H1 (cell line): ENCODE measurements at regions not wholly inside any gene's neighbourhood (a gene's known extent, or its start where the extent isn't known, plus 50 kb on each side); places are given as distances from the start of the nearest gene placed in this dataset.

Experiments
- CTCF ChIA-PET: fragments of 300-600 bp; sonication (Branson Sonifier 250); formaldehyde crosslinking; loops from one replicate; lab custom pipeline; 2021; ENCODE audit not compliant: partially characterized antibody; lab: Charles Lee
- POLR2A ChIA-PET: fragments of 300-600 bp; sonication (Branson Sonifier 250); formaldehyde crosslinking; loops from one replicate; lab custom pipeline; 2021; ENCODE audit warnings: inconsistent platforms; ENCODE audit not compliant: partially characterized antibody; lab: Charles Lee
- DNase-seq, 2 experiments: peaks; one replicate each; pipeline versions ENCODE4 v3.0.0 to v3.0.0-alpha.2; 2010 to 2022; ENCODE audit warnings: low spot score in 2 of 2, low read depth in 1 of 2, mixed read lengths in 1 of 2
- FAIRE-seq: peaks from 2 replicates; lab custom pipeline; 2011; peaks lifted over from hg19 to GRCh38; lab: Jason Lieb, UNC
- H2AFZ ChIP-seq: 2 replicates; pipeline ENCODE4 v1.8.1; 2012; ENCODE audit warnings: low read length, inconsistent platforms
- H2AK5ac ChIP-seq: 2 replicates; pipeline ENCODE4 v1.6.1; 2013; ENCODE audit warnings: low read depth, low read length
- H2BK120ac ChIP-seq: replicated peaks from 2 replicates; pipeline ENCODE3; 2013; ENCODE audit warnings: low read depth, low read length, inconsistent platforms
- H2BK12ac ChIP-seq: 2 replicates; pipeline ENCODE4 v1.6.1; 2013; ENCODE audit warnings: low read depth, low read length
- H2BK15ac ChIP-seq: 2 replicates; pipeline ENCODE4 v1.6.1; 2013; ENCODE audit warnings: low read length
- H2BK20ac ChIP-seq: 2 replicates; pipeline ENCODE4 v1.6.1; 2013; ENCODE audit warnings: low read length
- H2BK5ac ChIP-seq: 2 replicates; pipeline ENCODE4 v1.6.1; 2013; ENCODE audit warnings: low read depth, low read length
- H3K14ac ChIP-seq: 2 replicates; pipeline ENCODE4 v1.6.1; 2013; ENCODE audit warnings: inconsistent platforms; ENCODE audit not compliant: insufficient read length
- H3K18ac ChIP-seq: 2 replicates; pipeline ENCODE4 v1.6.1; 2013; ENCODE audit warnings: low read length; ENCODE audit errors: extremely low read depth
- H3K23ac ChIP-seq: 2 replicates; pipeline ENCODE4 v1.6.1; 2013; ENCODE audit warnings: inconsistent platforms; ENCODE audit not compliant: insufficient read length
- H3K23me2 ChIP-seq: 2 replicates; pipeline ENCODE4 v1.6.1; 2013; ENCODE audit warnings: low read depth, low read length
- H3K27ac ChIP-seq: 2 replicates; pipeline ENCODE4 v1.6.1; 2011; ENCODE audit warnings: low read depth, low read length, inconsistent platforms
- H3K27me3 ChIP-seq, 4 experiments: replicated peaks in 1 of 4; 1 replicate in 1 of 4; 2 replicates in 3 of 4; pipeline versions ENCODE4 v1.6.1 to v1.8.1; 2011 to 2013; ENCODE audit warnings: low read length in 3 of 4, mild to moderate bottlenecking in 3 of 4, inconsistent platforms in 2 of 4, mixed read lengths in 2 of 4, moderate library complexity in 1 of 4; ENCODE audit not compliant: control insufficient read depth in 3 of 4, insufficient read depth in 3 of 4; ENCODE audit errors: extremely low read depth in 1 of 4
- H3K36me3 ChIP-seq, 4 experiments: 2 replicates each; pipeline versions ENCODE4 v1.6.1 to v1.8.1; 2011 to 2013; ENCODE audit warnings: mild to moderate bottlenecking in 4 of 4, low read length in 3 of 4, moderate library complexity in 2 of 4, control low read depth in 1 of 4, inconsistent platforms in 1 of 4; ENCODE audit not compliant: insufficient read depth in 4 of 4, control insufficient read depth in 2 of 4
- H3K4ac ChIP-seq: replicated peaks from 2 replicates; pipeline ENCODE3; 2013; ENCODE audit warnings: low read length, low read depth, mixed read lengths, inconsistent platforms; ENCODE audit not compliant: insufficient read length
- H3K4me1 ChIP-seq, 4 experiments: replicated peaks in 1 of 4; 1 replicate in 1 of 4; 2 replicates in 3 of 4; pipeline versions ENCODE4 v1.6.1 to v1.8.1; 2011 to 2013; ENCODE audit warnings: low read length in 3 of 4, inconsistent platforms in 2 of 4, mixed read lengths in 1 of 4; ENCODE audit not compliant: insufficient read depth in 4 of 4, control insufficient read depth in 3 of 4
- H3K4me2 ChIP-seq, 2 experiments: 2 replicates each; pipeline versions ENCODE4 v1.6.1 to v1.8.1; 2011 to 2013; ENCODE audit warnings: low read depth in 2 of 2, low read length in 2 of 2, control low read depth in 1 of 2, inconsistent platforms in 1 of 2, mild to moderate bottlenecking in 1 of 2; ENCODE audit not compliant: insufficient read depth in 1 of 2
- H3K4me3 ChIP-seq, 4 experiments: fragments of 200-600, 300-600 bp in 1 of 4; sonication (generic), shearing (Covaris generic), sonication (Bioruptor Twin) in 1 of 4; 2 replicates each; pipeline versions ENCODE4 v1.5.1 to v1.8.1; 2011 to 2016; ENCODE audit warnings: low read length in 4 of 4, low read depth in 3 of 4, control low read depth in 2 of 4, inconsistent platforms in 2 of 4, mild to moderate bottlenecking in 2 of 4, mixed read lengths in 1 of 4, moderate library complexity in 1 of 4; ENCODE audit not compliant: insufficient read depth in 2 of 4; ENCODE audit errors: extremely low read depth in 1 of 4
- H3K56ac ChIP-seq: replicated peaks from 2 replicates; pipeline ENCODE3; 2013; ENCODE audit warnings: low read depth, mild to moderate bottlenecking, mixed read lengths, low read length, inconsistent platforms; ENCODE audit not compliant: insufficient read length
- H3K79me1 ChIP-seq: 2 replicates; pipeline ENCODE4 v1.6.1; 2013; ENCODE audit warnings: low read depth, low read length, control low read depth
- H3K79me2 ChIP-seq, 2 experiments: 2 replicates each; pipeline versions ENCODE4 v1.6.1 to v1.8.1; 2012 to 2013; ENCODE audit warnings: low read length in 2 of 2, mild to moderate bottlenecking in 2 of 2, inconsistent platforms in 1 of 2; ENCODE audit not compliant: insufficient read depth in 2 of 2, control insufficient read depth in 1 of 2
- H3K9ac ChIP-seq, 4 experiments: replicated peaks in 1 of 4; 1 replicate in 1 of 4; 2 replicates in 3 of 4; pipeline versions ENCODE4 v1.6.1 to v1.8.1; 2011 to 2013; ENCODE audit warnings: low read depth in 3 of 4, low read length in 3 of 4, control low read depth in 2 of 4, mild to moderate bottlenecking in 2 of 4, moderate library complexity in 2 of 4, inconsistent platforms in 1 of 4; ENCODE audit errors: extremely low read depth in 1 of 4
- H3K9me3 ChIP-seq, 2 experiments: 2 replicates each; pipeline versions ENCODE4 v1.6.1 to v1.8.1; 2012 to 2013; ENCODE audit warnings: mild to moderate bottlenecking in 2 of 2, moderate library complexity in 2 of 2, control low read depth in 1 of 2, inconsistent platforms in 1 of 2, low read depth in 1 of 2, low read length in 1 of 2, mixed read lengths in 1 of 2; ENCODE audit not compliant: insufficient read depth in 2 of 2
- H4K20me1 ChIP-seq, 2 experiments: replicated peaks in 1 of 2; 2 replicates each; pipeline versions ENCODE3 to v1.8.1; 2011 to 2013; ENCODE audit warnings: inconsistent platforms in 2 of 2, low read length in 2 of 2, mild to moderate bottlenecking in 1 of 2; ENCODE audit not compliant: insufficient read depth in 2 of 2, control insufficient read depth in 1 of 2
- H4K5ac ChIP-seq: 2 replicates; pipeline ENCODE4 v1.6.1; 2013; ENCODE audit warnings: low read length, low read depth, mixed read lengths, inconsistent platforms; ENCODE audit not compliant: insufficient read length
- H4K8ac ChIP-seq: 2 replicates; pipeline ENCODE4 v1.8.0; 2013; ENCODE audit warnings: mild to moderate bottlenecking, moderate library complexity, low read length, inconsistent platforms; ENCODE audit not compliant: insufficient read depth; ENCODE audit errors: extremely low read depth
- H4K91ac ChIP-seq: replicated peaks from 2 replicates; pipeline ENCODE3; 2013; ENCODE audit warnings: low read length, mixed read lengths, inconsistent platforms; ENCODE audit not compliant: insufficient read length
- GABPA ChIP-seq: IDR thresholded peaks from 2 replicates; pipeline ENCODE4 v1.6.1; 2011; ENCODE audit warnings: mild to moderate bottlenecking, low read length, moderate library complexity, borderline replicate concordance; ENCODE audit not compliant: insufficient read depth
- KDM1A ChIP-seq: fragments of 200-600, 300-600 bp; sonication (generic); IDR thresholded peaks from 2 replicates; pipeline ENCODE4 v1.7.1; 2016; ENCODE audit warnings: mild to moderate bottlenecking, low read length, borderline replicate concordance
- MAFK ChIP-seq: IDR thresholded peaks from 2 replicates; pipeline ENCODE4 v1.6.1; 2012; ENCODE audit warnings: low read depth, mild to moderate bottlenecking, improper control_type of control experiment, low read length
- POU5F1 ChIP-seq: IDR thresholded peaks from 2 replicates; pipeline ENCODE4 v1.6.1; 2011; ENCODE audit warnings: low read depth, mild to moderate bottlenecking, low read length, moderate library complexity
- ZNF274 ChIP-seq: IDR thresholded peaks from 2 replicates; pipeline ENCODE4 v1.7.0; 2012; ENCODE audit warnings: low read length, borderline replicate concordance; ENCODE audit errors: extremely low read depth
- WGBS, 2 experiments: shearing (Covaris generic) in 1 of 2; methylation state at CpG; one replicate each; pipeline versions ENCODE4 v1.1.6 to v1.1.7; 2013 to 2015; ENCODE audit warnings: low lambda C conversion rate in 2 of 2, mixed read lengths in 2 of 2, inconsistent platforms in 1 of 2, low coverage in 1 of 2, missing lambda C conversion rate in 1 of 2; ENCODE audit not compliant: insufficient replicate concordance in 2 of 2, insufficient coverage in 1 of 2, insufficient read length in 1 of 2; ENCODE audit errors: extremely low coverage in 1 of 2, missing lambda C conversion rate in 1 of 2; 5-methylcytosine and 5-hydroxymethylcytosine counted together

- H2BK12ac ChIP-seq: no peak overlapping the region
- no peak overlapping the region for H3K4me3 ChIP-seq
- ChIA-PET CTCF (no interaction called here), POLR2A (no interaction called here)
- WGBS, 2 experiments: 93% methylated on average over 17 of the region's 27 CpGs; no CpG with 5 or more reads in 1 of the 2 experiments
- H2BK15ac ChIP-seq: no peak overlapping the region
- H3K4ac ChIP-seq: no peak overlapping the region
- no peak overlapping the region for H2AFZ ChIP-seq
- no peak overlapping the region for H3K4me2 ChIP-seq
- no peak overlapping the region for H3K56ac ChIP-seq
- H4K20me1 ChIP-seq: no peaks in the 10 kb centered on the region
- H3K27me3 ChIP-seq: no peaks in the 10 kb centered on the region
- H3K36me3 ChIP-seq: peaks cover 0 to 4% (median 0%) of the 10 kb centered on the region in 4 experiments; a peak in 2 of 8 replicates
- no peak overlapping the region for H3K18ac ChIP-seq
- H3K79me1 ChIP-seq: no peaks in the 10 kb centered on the region
- no peak overlapping the region for H3K27ac ChIP-seq
- no peak overlapping the region for H2BK20ac ChIP-seq
- TF ChIP-seq KDM1A (no peak), POU5F1 (no peak), MAFK (no peak), ZNF274 (no peak), GABPA (no peak)
- H3K79me2 ChIP-seq: no peaks in the 10 kb centered on the region
- H3K23ac ChIP-seq: no peak overlapping the region
- no peak overlapping the region for H4K8ac ChIP-seq
- no peaks in the 10 kb centered on the region for H3K23me2 ChIP-seq
- H3K4me1 ChIP-seq: no peaks in the 10 kb centered on the region
- H4K91ac ChIP-seq: no peak overlapping the region
- no peak overlapping the region for H3K9ac ChIP-seq
- H3K14ac ChIP-seq: no peak overlapping the region
- peaks cover 10 to 12% of the 10 kb centered on the region in 2 experiments for H3K9me3 ChIP-seq
- H2AK5ac ChIP-seq: no peak overlapping the region
- no peak for DNase-seq
- FAIRE-seq: no peak
- no peak overlapping the region for H2BK5ac ChIP-seq
- H2BK120ac ChIP-seq: no peak overlapping the region
- H4K5ac ChIP-seq: no peak overlapping the region
Measured at GRCh38 chr3:144756704-144757440, 785.2 kb downstream of the DIPK2A start.
